HepG2 (cell line): ENCODE measurements at regions not wholly inside any gene's neighbourhood (a gene's known extent, or its start where the extent isn't known, plus 50 kb on each side); places are given as distances from the start of the nearest gene placed in this dataset.

ENCODE experiments used
- ATAC-seq: fragments of 200-7000 bp; cut with Tn5 transposase; 3 replicates; pipeline ENCODE4 v1.9.1; 2020; ENCODE audit warnings: mild to moderate bottlenecking, moderate library complexity
- BruUV-seq: library from RNA; stranded (reverse); fragments of 400-500 nt; replicated peaks from 2 replicates; lab custom pipeline; 2021; lab: Mats Ljungman, UMichigan
- CTCF ChIA-PET: fragments of 300-600 bp; formaldehyde crosslinking; extraction: SDS; loops from one replicate; lab custom pipeline; 2021; ENCODE audit warnings: low total read pairs, inconsistent platforms, low intra/inter-chr PET ratio; lab: Yijun Ruan, JAX
- POLR2A ChIA-PET: fragments of 350-600 bp; sonication (Branson Sonifier 250); formaldehyde crosslinking; loops from one replicate; lab custom pipeline; 2020; ENCODE audit warnings: antibody characterized with exemption, inconsistent platforms; lab: Yijun Ruan, JAX
- DNase-seq: peaks from one replicate; pipeline ENCODE4 v3.0.0-alpha.2; 2015; ENCODE audit warnings: low spot score
- FAIRE-seq: peaks from 3 replicates; lab custom pipeline; 2011; peaks lifted over from hg19 to GRCh38; lab: Jason Lieb, UNC
- H2AFZ ChIP-seq: one replicate; pipeline ENCODE4 v1.6.1; 2011; ENCODE audit warnings: low read length, inconsistent platforms
- H3K27ac ChIP-seq: fragments of 300-600 bp; 3 replicates; pipeline ENCODE4 v1.8.0; 2011; ENCODE audit warnings: mixed run types, mild to moderate bottlenecking, mixed read lengths, low read length, inconsistent platforms; ENCODE audit not compliant: insufficient read depth; ENCODE audit errors: extremely low read length
- H3K27me3 ChIP-seq, 2 experiments: fragments of 200-600 bp in 1 of 2; 2 replicates in 1 of 2; 3 replicates in 1 of 2; pipeline versions ENCODE4 v1.6.0 to v1.8.0; 2011; ENCODE audit warnings: low read length in 2 of 2, mild to moderate bottlenecking in 2 of 2, moderate library complexity in 2 of 2, inconsistent platforms in 1 of 2; ENCODE audit not compliant: insufficient read depth in 2 of 2, control insufficient read depth in 1 of 2
- H3K36me3 ChIP-seq, 2 experiments: fragments of 200-600 bp in 1 of 2; replicated peaks in 1 of 2; 2 replicates in 1 of 2; 3 replicates in 1 of 2; pipeline versions ENCODE4 v1.5.1 to v1.8.0; 2011; ENCODE audit warnings: low read length in 2 of 2, inconsistent platforms in 1 of 2; ENCODE audit not compliant: insufficient read depth in 2 of 2, control insufficient read depth in 1 of 2
- H3K4me1 ChIP-seq: 2 replicates; pipeline ENCODE4 v1.5.1; 2012; ENCODE audit warnings: low read length, inconsistent platforms; ENCODE audit not compliant: insufficient read depth
- H3K4me2 ChIP-seq: 2 replicates; pipeline ENCODE4 v1.6.0; 2011; ENCODE audit warnings: low read depth, low read length, inconsistent platforms
- H3K4me3 ChIP-seq, 3 experiments: fragments of 200-600 bp in 1 of 3; sonication (generic), shearing (Covaris generic) in 1 of 3; replicated peaks in 1 of 3; 2 replicates each; pipeline ENCODE4 v1.5.1; 2011 to 2016; ENCODE audit warnings: low read length in 3 of 3, inconsistent platforms in 2 of 3, low read depth in 2 of 3, mild to moderate bottlenecking in 2 of 3, control low read depth in 1 of 3, mixed read lengths in 1 of 3; ENCODE audit not compliant: insufficient read depth in 1 of 3
- H3K79me2 ChIP-seq: one replicate; pipeline ENCODE4 v1.6.1; 2011; ENCODE audit warnings: low read length, inconsistent platforms; ENCODE audit not compliant: insufficient read depth
- H3K9ac ChIP-seq: 2 replicates; pipeline ENCODE4 v1.6.0; 2011; ENCODE audit warnings: mild to moderate bottlenecking, low read depth, low read length, inconsistent platforms; ENCODE audit not compliant: insufficient read depth
- H3K9me3 ChIP-seq: 2 replicates; pipeline ENCODE4 v1.5.1; 2012; ENCODE audit warnings: mild to moderate bottlenecking, low read length
- H4K20me1 ChIP-seq: 2 replicates; pipeline ENCODE4 v1.6.0; 2011; ENCODE audit warnings: inconsistent platforms, mild to moderate bottlenecking, low read length, moderate library complexity; ENCODE audit not compliant: insufficient read depth
- AKAP8 ChIP-seq: sonication (generic); formaldehyde crosslinking; IDR thresholded peaks from 2 replicates; pipeline ENCODE4 v1.5.1; 2020; ENCODE audit warnings: mild to moderate bottlenecking, missing genetic modification reagents
- CEBPG ChIP-seq: IDR thresholded peaks from 2 replicates; pipeline ENCODE4 v1.6.1; 2016
- CREB1 ChIP-seq, 2 experiments: fragments of 450-650 bp in 1 of 2; IDR thresholded peaks; 2 replicates each; pipeline ENCODE4 v1.6.1; 2016 to 2017; ENCODE audit warnings: control low read depth in 1 of 2, mild to moderate bottlenecking in 1 of 2, missing compliant biosample characterization in 1 of 2, missing genetic modification characterization in 1 of 2
- FOXA3 ChIP-seq: IDR thresholded peaks from 2 replicates; pipeline ENCODE4 v1.6.1; 2016; ENCODE audit warnings: missing genetic modification reagents, missing compliant biosample characterization
- GFI1 ChIP-seq: sonication (generic); formaldehyde crosslinking; IDR thresholded peaks from 2 replicates; pipeline ENCODE4 v1.5.0; 2020; ENCODE audit warnings: missing genetic modification reagents, mild to moderate bottlenecking, borderline replicate concordance
- IRF2 ChIP-seq: IDR thresholded peaks from 2 replicates; pipeline ENCODE4 v1.6.1; 2018; ENCODE audit warnings: missing genetic modification reagents, missing compliant biosample characterization
- PHF20 ChIP-seq: sonication (generic); formaldehyde crosslinking; IDR thresholded peaks from 2 replicates; pipeline ENCODE4 v1.5.0; 2020; ENCODE audit warnings: mild to moderate bottlenecking, missing genetic modification reagents
- PTBP1 ChIP-seq: fragments of 200-400 bp; formaldehyde crosslinking; IDR thresholded peaks from 2 replicates; pipeline ENCODE4 v1.6.1; 2018; ENCODE audit warnings: low read length, low read depth; ENCODE audit not compliant: poor library complexity, severe bottlenecking
- TBX2 ChIP-seq: sonication (generic); formaldehyde crosslinking; IDR thresholded peaks from 2 replicates; pipeline ENCODE4 v1.5.0; 2020; ENCODE audit warnings: missing genetic modification reagents, mild to moderate bottlenecking, borderline replicate concordance
- YEATS4 ChIP-seq: sonication (generic); formaldehyde crosslinking; IDR thresholded peaks from 2 replicates; pipeline ENCODE4 v1.4.0; 2020; ENCODE audit warnings: missing genetic modification reagents, borderline replicate concordance
- ZNF556 ChIP-seq: sonication (generic); formaldehyde crosslinking; IDR thresholded peaks from 2 replicates; pipeline ENCODE4 v1.4.0; 2020; ENCODE audit warnings: mild to moderate bottlenecking, missing genetic modification reagents, borderline replicate concordance
- ZNF570 ChIP-seq: sonication (generic); formaldehyde crosslinking; IDR thresholded peaks from 2 replicates; pipeline ENCODE4 v1.4.0; 2020; ENCODE audit warnings: mild to moderate bottlenecking, missing genetic modification reagents, borderline replicate concordance
- ZNF768 ChIP-seq: sonication (generic); formaldehyde crosslinking; IDR thresholded peaks from 2 replicates; pipeline ENCODE4 v1.4.0; 2020; ENCODE audit warnings: missing genetic modification reagents
- ZNF83 ChIP-seq: sonication (generic); formaldehyde crosslinking; IDR thresholded peaks from 2 replicates; pipeline ENCODE4 v1.4.0; 2020; ENCODE audit warnings: missing genetic modification reagents, mild to moderate bottlenecking, borderline replicate concordance
- WGBS: methylation state at CpG from one replicate; pipeline ENCODE4 v1.1.6; 2017; ENCODE audit warnings: low lambda C conversion rate; 5-methylcytosine and 5-hydroxymethylcytosine counted together
- in situ Hi-C: cut with HindIII; loops from 2 replicates; pipeline ENCODE4 v1.10.0; 2017; ENCODE audit warnings: low pct_unique_long_range_greater_than_20kb; ENCODE audit not compliant: extremely low pct_ligation_motif_present
- intact Hi-C: fragments of 100-400 bp; cut with micrococcal nuclease; formaldehyde crosslinking; loops from one replicate; pipeline ENCODE4 v1.10.0; 2022; ENCODE audit not compliant: unreplicated experiment
- TF ChIP-seq, protein P1 (sequence below): IDR thresholded peaks from 2 replicates; pipeline ENCODE4 v1.6.1; 2016; ENCODE audit warnings: mild to moderate bottlenecking, missing biosample characterization, missing genetic modification reagents
- TF ChIP-seq, protein P2 (sequence below): sonication (generic); formaldehyde crosslinking; IDR thresholded peaks from 2 replicates; pipeline ENCODE4 v1.8.0; 2022; ENCODE audit warnings: low read depth, missing genetic modification reagents
- TF ChIP-seq, protein P3 (sequence below): IDR thresholded peaks from 2 replicates; pipeline ENCODE4 v1.6.1; 2016; ENCODE audit warnings: missing compliant biosample characterization, missing genetic modification reagents, borderline replicate concordance
- TF ChIP-seq, protein P4 (sequence below): sonication (generic); formaldehyde crosslinking; IDR thresholded peaks from 2 replicates; pipeline ENCODE4 v1.8.1; 2022; ENCODE audit warnings: low read depth, mild to moderate bottlenecking, missing genetic modification reagents

- 0% methylated on average over 7 of the region's 7 CpGs for WGBS
- H3K36me3 ChIP-seq = no peaks in the 10 kb centered on the region
- H3K79me2 ChIP-seq = no peaks in the 10 kb centered on the region
- no peak for DNase-seq
- CTCF ChIA-PET = no interaction called here
- no TSS peak for BruUV-seq
- no peaks in the 10 kb centered on the region for H3K9me3 ChIP-seq
- no peak overlapping the region for H3K4me3 ChIP-seq
- H3K27me3 ChIP-seq = no peaks in the 10 kb centered on the region
- no peak for ATAC-seq
- H3K4me2 ChIP-seq = no peak overlapping the region
- TF ChIP-seq TBX2 (CRISPR knock-in tag) (no peak), ZNF83 (no peak), ZNF570 (CRISPR knock-in tag) (no peak), YEATS4 (CRISPR knock-in tag) (no peak), ZNF768 (CRISPR knock-in tag) (no peak), AKAP8 (CRISPR knock-in tag) (no peak), ZNF556 (CRISPR knock-in tag) (no peak), IRF2 (CRISPR knock-in tag) (no peak), CREB1 (IDR thresholded peaks at IDR 0.05) (no peak), CREB1 (CRISPR knock-in tag; IDR thresholded peaks at IDR 0.05) (no peak), FOXA3 (CRISPR knock-in tag) (no peak), PTBP1 (no peak), GFI1 (no peak), CEBPG (CRISPR knock-in tag) (no peak), PHF20 (no peak)
- TF ChIP-seq, protein P1, sequence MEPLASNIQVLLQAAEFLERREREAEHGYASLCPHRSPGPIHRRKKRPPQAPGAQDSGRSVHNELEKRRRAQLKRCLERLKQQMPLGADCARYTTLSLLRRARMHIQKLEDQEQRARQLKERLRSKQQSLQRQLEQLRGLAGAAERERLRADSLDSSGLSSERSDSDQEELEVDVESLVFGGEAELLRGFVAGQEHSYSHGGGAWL = no peak
- TF ChIP-seq, protein P2, sequence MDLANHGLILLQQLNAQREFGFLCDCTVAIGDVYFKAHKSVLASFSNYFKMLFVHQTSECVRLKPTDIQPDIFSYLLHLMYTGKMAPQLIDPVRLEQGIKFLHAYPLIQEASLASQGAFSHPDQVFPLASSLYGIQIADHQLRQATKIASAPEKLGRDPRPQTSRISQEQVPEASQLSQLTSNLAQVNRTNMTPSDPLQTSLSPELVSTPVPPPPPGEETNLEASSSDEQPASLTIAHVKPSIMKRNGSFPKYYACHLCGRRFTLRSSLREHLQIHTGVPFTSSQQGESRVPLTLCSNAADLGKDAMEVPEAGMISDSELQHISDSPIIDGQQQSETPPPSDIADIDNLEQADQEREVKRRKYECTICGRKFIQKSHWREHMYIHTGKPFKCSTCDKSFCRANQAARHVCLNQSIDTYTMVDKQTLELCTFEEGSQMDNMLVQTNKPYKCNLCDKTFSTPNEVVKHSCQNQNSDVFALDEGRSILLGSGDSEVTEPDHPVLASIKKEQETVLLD (CRISPR knock-in tag) = no peak
- TF ChIP-seq, protein P3, sequence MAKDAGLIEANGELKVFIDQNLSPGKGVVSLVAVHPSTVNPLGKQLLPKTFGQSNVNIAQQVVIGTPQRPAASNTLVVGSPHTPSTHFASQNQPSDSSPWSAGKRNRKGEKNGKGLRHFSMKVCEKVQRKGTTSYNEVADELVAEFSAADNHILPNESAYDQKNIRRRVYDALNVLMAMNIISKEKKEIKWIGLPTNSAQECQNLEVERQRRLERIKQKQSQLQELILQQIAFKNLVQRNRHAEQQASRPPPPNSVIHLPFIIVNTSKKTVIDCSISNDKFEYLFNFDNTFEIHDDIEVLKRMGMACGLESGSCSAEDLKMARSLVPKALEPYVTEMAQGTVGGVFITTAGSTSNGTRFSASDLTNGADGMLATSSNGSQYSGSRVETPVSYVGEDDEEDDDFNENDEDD (CRISPR knock-in tag) = no peak
- TF ChIP-seq, protein P4, sequence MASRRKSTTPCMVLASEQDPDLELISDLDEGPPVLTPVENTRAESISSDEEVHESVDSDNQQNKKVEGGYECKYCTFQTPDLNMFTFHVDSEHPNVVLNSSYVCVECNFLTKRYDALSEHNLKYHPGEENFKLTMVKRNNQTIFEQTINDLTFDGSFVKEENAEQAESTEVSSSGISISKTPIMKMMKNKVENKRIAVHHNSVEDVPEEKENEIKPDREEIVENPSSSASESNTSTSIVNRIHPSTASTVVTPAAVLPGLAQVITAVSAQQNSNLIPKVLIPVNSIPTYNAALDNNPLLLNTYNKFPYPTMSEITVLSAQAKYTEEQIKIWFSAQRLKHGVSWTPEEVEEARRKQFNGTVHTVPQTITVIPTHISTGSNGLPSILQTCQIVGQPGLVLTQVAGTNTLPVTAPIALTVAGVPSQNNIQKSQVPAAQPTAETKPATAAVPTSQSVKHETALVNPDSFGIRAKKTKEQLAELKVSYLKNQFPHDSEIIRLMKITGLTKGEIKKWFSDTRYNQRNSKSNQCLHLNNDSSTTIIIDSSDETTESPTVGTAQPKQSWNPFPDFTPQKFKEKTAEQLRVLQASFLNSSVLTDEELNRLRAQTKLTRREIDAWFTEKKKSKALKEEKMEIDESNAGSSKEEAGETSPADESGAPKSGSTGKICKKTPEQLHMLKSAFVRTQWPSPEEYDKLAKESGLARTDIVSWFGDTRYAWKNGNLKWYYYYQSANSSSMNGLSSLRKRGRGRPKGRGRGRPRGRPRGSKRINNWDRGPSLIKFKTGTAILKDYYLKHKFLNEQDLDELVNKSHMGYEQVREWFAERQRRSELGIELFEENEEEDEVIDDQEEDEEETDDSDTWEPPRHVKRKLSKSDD (CRISPR knock-in tag) = no peak
- TF ChIP-seq, all 625 proteins: peak for 0
- H3K27ac ChIP-seq = no peak overlapping the region
- intact Hi-C loops = no loop called here
- no peaks in the 10 kb centered on the region for H4K20me1 ChIP-seq
- in situ Hi-C loops = loop anchor here (25.0 kb wide), 1 partner anchor 792 kb away; the partner anchor contains the start of gene POU3F2
- no peaks in the 10 kb centered on the region for H3K4me1 ChIP-seq
- no peak for FAIRE-seq
- no peak overlapping the region for H2AFZ ChIP-seq
- POLR2A ChIA-PET = no interaction called here
- H3K9ac ChIP-seq = no peak overlapping the region
Measured at GRCh38 chr6:98044791-98045470, 761.9 kb upstream of the MMS22L start.
